ENCODE measurements at regions not wholly inside any gene's neighbourhood (a gene's known extent, or its start where the extent isn't known, plus 50 kb on each side); places are given as distances from the start of the nearest gene placed in this dataset.

DNA sequence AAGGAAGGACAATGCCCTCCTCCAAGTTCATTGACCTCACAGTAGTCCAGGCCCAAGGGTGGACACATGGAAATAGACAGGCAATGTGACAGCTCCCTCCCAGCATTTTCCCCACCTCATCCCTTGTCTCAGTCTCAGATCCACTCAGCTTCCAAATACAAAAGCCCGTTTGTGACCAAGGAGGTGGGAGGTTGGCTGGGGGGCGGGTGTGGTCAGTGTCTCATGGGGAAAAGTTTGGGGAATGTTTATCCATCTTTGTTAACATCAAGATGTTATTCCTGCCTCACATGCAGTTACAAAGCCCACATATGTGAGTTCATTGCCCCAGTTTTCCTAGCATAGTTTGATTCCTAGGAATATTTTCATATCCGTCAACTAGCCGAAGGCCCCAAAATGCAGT lies 338.5 kb upstream of the PPP2R3A start:
- Histone ChIP-seq H3K9me3 (ENCODE audit: control insufficient read depth, low read length) (no peaks in the 10 kb centered on the region), H3K4me3 (ENCODE audit: low read depth, low read length) (no peak overlapping the region), H3K27ac (no peak overlapping the region), H3K27me3 (ENCODE audit: control insufficient read depth, insufficient read depth, low read length) (no peaks in the 10 kb centered on the region), H3K9ac (no peak overlapping the region), H3K36me3 (ENCODE audit: control insufficient read depth, insufficient read depth, low read length) (no peaks in the 10 kb centered on the region), H2AFZ (no peak overlapping the region), H3K4me1 (no peaks in the 10 kb centered on the region), H3K79me2 (no peaks in the 10 kb centered on the region), H3K4me2 (ENCODE audit: low read length) (no peak overlapping the region)
- TF ChIP-seq, protein P1, sequence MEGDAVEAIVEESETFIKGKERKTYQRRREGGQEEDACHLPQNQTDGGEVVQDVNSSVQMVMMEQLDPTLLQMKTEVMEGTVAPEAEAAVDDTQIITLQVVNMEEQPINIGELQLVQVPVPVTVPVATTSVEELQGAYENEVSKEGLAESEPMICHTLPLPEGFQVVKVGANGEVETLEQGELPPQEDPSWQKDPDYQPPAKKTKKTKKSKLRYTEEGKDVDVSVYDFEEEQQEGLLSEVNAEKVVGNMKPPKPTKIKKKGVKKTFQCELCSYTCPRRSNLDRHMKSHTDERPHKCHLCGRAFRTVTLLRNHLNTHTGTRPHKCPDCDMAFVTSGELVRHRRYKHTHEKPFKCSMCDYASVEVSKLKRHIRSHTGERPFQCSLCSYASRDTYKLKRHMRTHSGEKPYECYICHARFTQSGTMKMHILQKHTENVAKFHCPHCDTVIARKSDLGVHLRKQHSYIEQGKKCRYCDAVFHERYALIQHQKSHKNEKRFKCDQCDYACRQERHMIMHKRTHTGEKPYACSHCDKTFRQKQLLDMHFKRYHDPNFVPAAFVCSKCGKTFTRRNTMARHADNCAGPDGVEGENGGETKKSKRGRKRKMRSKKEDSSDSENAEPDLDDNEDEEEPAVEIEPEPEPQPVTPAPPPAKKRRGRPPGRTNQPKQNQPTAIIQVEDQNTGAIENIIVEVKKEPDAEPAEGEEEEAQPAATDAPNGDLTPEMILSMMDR (IDR thresholded peaks at IDR 0.05) = no peak

DNA sequence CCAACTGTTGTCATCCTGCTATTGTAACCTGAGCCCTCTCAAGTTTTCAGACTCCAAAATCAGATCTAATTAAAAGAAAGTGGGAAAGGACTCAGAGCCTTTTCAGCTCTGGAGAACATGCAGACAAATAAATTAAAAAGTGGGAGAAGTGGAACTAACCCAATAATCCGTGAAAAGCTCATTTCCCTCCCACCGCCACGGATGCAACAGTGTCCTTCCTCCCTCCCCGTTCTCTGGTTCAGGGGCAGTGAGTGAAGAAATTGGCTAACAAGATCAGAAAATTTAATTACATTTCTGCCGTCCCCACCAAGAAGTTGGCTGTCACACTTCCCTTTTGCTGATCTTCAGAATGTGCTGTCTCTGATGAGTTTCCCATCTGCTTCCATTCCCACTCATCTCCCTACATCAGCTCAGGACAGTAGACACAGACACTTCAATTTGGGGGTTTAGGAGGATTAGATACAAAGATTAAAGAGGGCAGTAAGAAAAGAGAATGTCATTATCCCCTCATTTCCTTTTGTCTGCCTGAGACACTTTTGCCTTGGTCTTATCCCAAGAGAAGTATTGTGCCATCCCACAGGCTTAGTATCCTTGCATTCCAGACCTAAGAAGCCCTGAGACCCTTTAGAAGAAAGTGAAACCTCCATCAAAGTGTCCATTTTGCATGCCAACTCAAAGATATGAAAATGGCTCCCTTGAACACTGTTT lies 335.7 kb upstream of the PPP2R3A start:
- Histone ChIP-seq H3K9ac (no peak overlapping the region), H3K4me1 (no peaks in the 10 kb centered on the region), H3K36me3 (ENCODE audit: control insufficient read depth, insufficient read depth, low read length) (no peaks in the 10 kb centered on the region), H3K4me2 (ENCODE audit: low read length) (no peak overlapping the region), H2AFZ (no peak overlapping the region), H3K4me3 (ENCODE audit: low read depth, low read length) (no peak overlapping the region), H3K27ac (no peak overlapping the region), H3K9me3 (ENCODE audit: control insufficient read depth, low read length) (no peaks in the 10 kb centered on the region), H3K79me2 (no peaks in the 10 kb centered on the region), H3K27me3 (ENCODE audit: control insufficient read depth, insufficient read depth, low read length) (no peaks in the 10 kb centered on the region)
- TF ChIP-seq, protein P1 (IDR thresholded peaks at IDR 0.05) = no peak

DNA sequence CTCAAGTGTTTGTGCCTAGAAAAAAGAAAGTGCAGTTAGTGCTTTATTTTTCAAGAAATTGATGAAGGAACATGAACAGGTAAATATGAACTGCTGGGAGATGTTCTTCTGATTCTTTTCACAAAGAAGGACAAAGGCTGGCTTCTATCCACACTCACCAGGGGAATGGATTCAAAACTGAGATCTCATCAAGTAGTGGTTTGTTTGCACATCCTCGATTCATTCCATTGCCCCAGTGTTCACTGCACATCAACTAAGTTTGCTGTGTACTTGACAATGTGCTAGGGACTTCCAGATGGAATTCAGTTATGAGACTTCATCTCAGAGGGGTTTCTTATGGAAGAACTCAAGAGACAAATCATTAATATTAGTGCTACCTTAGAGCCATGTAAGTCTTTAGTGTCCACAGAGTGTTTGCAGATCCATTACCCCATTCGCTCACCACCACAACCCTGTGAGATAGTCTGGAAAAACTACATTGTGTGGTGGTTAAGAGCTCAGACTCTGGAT lies 332.9 kb upstream of the PPP2R3A start:
- Histone ChIP-seq H3K4me3 (ENCODE audit: low read depth, low read length) (no peak overlapping the region), H3K79me2 (no peaks in the 10 kb centered on the region), H3K9ac (no peak overlapping the region), H3K27ac (no peak overlapping the region), H3K27me3 (ENCODE audit: control insufficient read depth, insufficient read depth, low read length) (no peaks in the 10 kb centered on the region), H3K4me2 (ENCODE audit: low read length) (no peak overlapping the region), H3K4me1 (no peaks in the 10 kb centered on the region), H3K9me3 (ENCODE audit: control insufficient read depth, low read length) (no peaks in the 10 kb centered on the region), H3K36me3 (ENCODE audit: control insufficient read depth, insufficient read depth, low read length) (no peaks in the 10 kb centered on the region), H2AFZ (no peak overlapping the region)
- TF ChIP-seq, protein P1 (IDR thresholded peaks at IDR 0.05) = no peak

DNA sequence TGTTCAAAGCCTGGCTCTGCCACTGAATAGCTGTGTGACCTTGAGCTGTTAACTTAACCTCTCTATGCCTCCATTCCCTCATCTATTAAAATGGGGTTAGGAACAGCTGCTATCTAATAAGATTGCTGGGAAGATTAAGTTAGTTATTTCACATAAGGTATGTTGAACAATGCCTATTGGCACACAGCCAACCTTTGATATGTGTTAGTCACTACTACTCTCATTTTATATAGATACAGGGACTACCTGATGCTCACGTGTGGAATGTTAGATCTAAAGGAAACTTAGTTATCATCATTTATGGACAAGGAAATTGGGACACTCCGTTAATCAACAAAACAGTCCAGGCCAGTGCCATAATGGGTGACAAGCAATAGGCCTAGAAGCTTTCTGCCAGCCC lies 332.4 kb upstream of the PPP2R3A start:
- no peak overlapping the region for H3K4me3 ChIP-seq (ENCODE audit: low read depth, low read length)
- no peak overlapping the region for H2AFZ ChIP-seq
- H3K27me3 ChIP-seq (ENCODE audit: control insufficient read depth, insufficient read depth, low read length) = no peaks in the 10 kb centered on the region
- no peak overlapping the region for H3K27ac ChIP-seq
- no peaks in the 10 kb centered on the region for H3K9me3 ChIP-seq (ENCODE audit: control insufficient read depth, low read length)
- TF ChIP-seq, protein P1 (IDR thresholded peaks at IDR 0.05) = no peak
- H3K79me2 ChIP-seq = no peaks in the 10 kb centered on the region
- H3K4me1 ChIP-seq = no peaks in the 10 kb centered on the region
- no peak overlapping the region for H3K4me2 ChIP-seq (ENCODE audit: low read length)
- no peak overlapping the region for H3K9ac ChIP-seq
- H3K36me3 ChIP-seq (ENCODE audit: control insufficient read depth, insufficient read depth, low read length) = no peaks in the 10 kb centered on the region

DNA sequence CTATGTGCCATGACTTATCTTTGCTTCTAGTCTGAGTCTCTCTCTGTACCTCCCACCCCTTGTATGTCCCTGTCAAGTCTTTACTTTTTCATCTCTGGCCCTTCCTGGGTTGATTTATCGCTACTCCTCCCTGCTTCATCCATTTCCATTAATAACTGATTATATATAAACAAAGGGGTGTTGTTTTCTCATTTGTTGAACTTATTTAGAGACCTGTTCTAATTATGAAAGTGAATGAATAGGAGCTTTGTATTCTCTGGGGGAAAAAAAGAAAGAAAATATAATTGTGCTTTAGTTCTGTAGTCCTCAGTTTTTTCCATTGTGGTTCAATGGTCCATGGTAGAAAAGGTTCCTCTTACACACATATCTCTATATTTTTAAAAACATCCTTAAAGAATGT lies 328.9 kb upstream of the PPP2R3A start:
- H3K79me2 ChIP-seq = no peaks in the 10 kb centered on the region
- H3K4me2 ChIP-seq (ENCODE audit: low read length) = no peak overlapping the region
- no peaks in the 10 kb centered on the region for H3K36me3 ChIP-seq (ENCODE audit: control insufficient read depth, insufficient read depth, low read length)
- H3K4me3 ChIP-seq (ENCODE audit: low read depth, low read length) = no peak overlapping the region
- no peak overlapping the region for H3K27ac ChIP-seq
- no peak overlapping the region for H2AFZ ChIP-seq
- H3K4me1 ChIP-seq = no peaks in the 10 kb centered on the region
- H3K9me3 ChIP-seq (ENCODE audit: control insufficient read depth, low read length) = no peaks in the 10 kb centered on the region
- no peaks in the 10 kb centered on the region for H3K27me3 ChIP-seq (ENCODE audit: control insufficient read depth, insufficient read depth, low read length)
- TF ChIP-seq, protein P1 (IDR thresholded peaks at IDR 0.05) = no peak
- H3K9ac ChIP-seq = no peak overlapping the region

Measured in parathyroid adenoma (tissue), 2 donors.